ENCODE measurements at regions not wholly inside any gene's neighbourhood (a gene's known extent, or its start where the extent isn't known, plus 50 kb on each side); places are given as distances from the start of the nearest gene placed in this dataset.
A peak's percentile ranks its signal among the peaks of the same experiment; 100 is the strongest.
"Not testable (repeated sequence)": the region's sequence is repeated elsewhere in the genome, so short reads cannot be mapped to it uniquely, and the experiment has no call there.

GRCh38 chr1:86633306-86633838 is 71.0 kb upstream of the SH3GLB1 start:
- ATAC-seq; intact Hi-C loops (cut with DNase I, micrococcal nuclease); DNase-seq: not testable (repeated sequence)

- intact Hi-C loops (cut with DNase I, micrococcal nuclease), result no loop called here
- ATAC-seq (no peak), DNase-seq (no peak)
Measured at GRCh38 chr1:86633921-86634320, 70.5 kb upstream of the SH3GLB1 start.

- intact Hi-C loops (cut with DNase I, micrococcal nuclease), result no loop called here
- DNase-seq, result no peak
- ATAC-seq, result no peak
Measured at GRCh38 chr1:86636898-86637297, 67.5 kb upstream of the SH3GLB1 start.

DNA sequence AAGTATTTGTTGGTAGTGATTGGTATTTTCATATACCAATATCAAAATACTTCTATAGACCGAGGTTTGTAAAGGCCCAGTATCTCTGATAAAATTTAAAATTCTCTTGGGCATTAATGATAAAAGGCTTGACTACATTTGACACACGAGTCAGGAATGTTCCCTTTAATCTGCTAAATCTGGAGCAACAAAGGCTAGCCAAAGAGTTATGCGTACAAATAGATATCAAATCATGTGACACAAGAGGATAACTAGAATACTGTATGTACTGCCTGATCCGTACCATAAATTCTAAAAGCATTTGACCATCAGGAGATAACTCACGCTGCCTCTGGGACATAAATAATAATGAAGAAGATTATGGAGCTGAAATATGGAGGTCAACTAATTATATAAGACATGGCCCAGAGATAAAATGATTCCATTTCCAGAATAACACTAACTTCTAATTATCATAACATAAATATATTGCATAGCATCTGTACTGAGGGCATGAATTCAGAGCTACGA is 64.2 kb upstream of the SH3GLB1 start:
- intact Hi-C loops (cut with DNase I, micrococcal nuclease), result no loop called here
- ATAC-seq, result no peak
- DNase-seq, result no peak

- intact Hi-C loops (cut with DNase I, micrococcal nuclease), result no loop called here
- DNase-seq (no peak), ATAC-seq (no peak)
Measured at GRCh38 chr1:86641318-86641717, 63.1 kb upstream of the SH3GLB1 start.

- ATAC-seq; intact Hi-C loops (cut with DNase I, micrococcal nuclease); DNase-seq: not testable (repeated sequence)
Measured at GRCh38 chr1:86644655-86645054, 59.7 kb upstream of the SH3GLB1 start.

GRCh38 chr1:86645851-86646250 is 58.5 kb upstream of the SH3GLB1 start:
- ATAC-seq (no peak), DNase-seq (no peak)
- intact Hi-C loops (cut with DNase I, micrococcal nuclease), result no loop called here

GRCh38 chr1:86646256-86646655 is 58.1 kb upstream of the SH3GLB1 start:
- intact Hi-C loops (cut with DNase I, micrococcal nuclease), result no loop called here
- no peak for ATAC-seq

GRCh38 chr1:86648255-86648654 is 56.1 kb upstream of the SH3GLB1 start:
- ATAC-seq (peak; percentile 57), DNase-seq (no peak)
- intact Hi-C loops (cut with DNase I, micrococcal nuclease), result no loop called here

More at GRCh38 chr1:86646256-86646655, 58.1 kb upstream of the SH3GLB1 start:
- DNase-seq, result no peak

GRCh38 chr1:86649618-86650017 is 54.8 kb upstream of the SH3GLB1 start:
- intact Hi-C loops (cut with DNase I, micrococcal nuclease), result no loop called here
- ATAC-seq (no peak), DNase-seq (no peak)

GRCh38 chr1:86650065-86650464 is 54.3 kb upstream of the SH3GLB1 start:
- no peak for ATAC-seq
- DNase-seq, result no peak
- intact Hi-C loops (cut with DNase I, micrococcal nuclease), result no loop called here

Data from left colon (tissue), 2 donors.